CD14-positive monocyte (primary cell): ENCODE measurements at regions not wholly inside any gene's neighbourhood (a gene's known extent, or its start where the extent isn't known, plus 50 kb on each side); places are given as distances from the start of the nearest gene placed in this dataset.

Source experiments
- DNase-seq, 3 donors: peaks; one replicate each; pipeline ENCODE4 v3.0.0-alpha.2; 2011 to 2022
- H2AFZ ChIP-seq: 2 replicates; pipeline ENCODE4 v1.6.0; 2012; ENCODE audit warnings: mild to moderate bottlenecking, low read depth, low read length, inconsistent platforms; ENCODE audit not compliant: insufficient read depth, poor library complexity, severe bottlenecking
- H3K27ac ChIP-seq, 2 donors: 1 replicate in 1 of 2; 2 replicates in 1 of 2; pipeline ENCODE4 v1.5.1; 2012 to 2013; ENCODE audit warnings: low read length in 2 of 2, control low read depth in 1 of 2, inconsistent platforms in 1 of 2, low read depth in 1 of 2, mild to moderate bottlenecking in 1 of 2
- H3K27me3 ChIP-seq, 2 donors: one replicate each; pipeline versions ENCODE4 v1.6.0 to v1.6.1; 2011 to 2013; ENCODE audit warnings: low read length in 2 of 2; ENCODE audit not compliant: control insufficient read depth in 2 of 2, insufficient read depth in 2 of 2
- H3K36me3 ChIP-seq, 2 donors: replicated peaks in 1 of 2; 1 replicate in 1 of 2; 2 replicates in 1 of 2; pipeline versions ENCODE4 v1.5.1 to v1.6.1; 2012 to 2013; ENCODE audit warnings: low read length in 2 of 2, control low read depth in 1 of 2, inconsistent platforms in 1 of 2, mild to moderate bottlenecking in 1 of 2; ENCODE audit not compliant: insufficient read depth in 2 of 2, control insufficient read depth in 1 of 2
- H3K4me1 ChIP-seq, 2 donors: 1 replicate in 1 of 2; 2 replicates in 1 of 2; pipeline versions ENCODE4 v1.5.1 to v1.6.1; 2012 to 2013; ENCODE audit warnings: low read length in 2 of 2, control low read depth in 1 of 2, inconsistent platforms in 1 of 2, mild to moderate bottlenecking in 1 of 2, moderate library complexity in 1 of 2; ENCODE audit not compliant: insufficient read depth in 2 of 2, control insufficient read depth in 1 of 2
- H3K4me2 ChIP-seq: replicated peaks from 2 replicates; pipeline ENCODE3; 2012; ENCODE audit warnings: low read length, moderate library complexity, mild to moderate bottlenecking; ENCODE audit not compliant: poor library complexity, severe bottlenecking; ENCODE audit errors: extremely low read depth
- H3K4me3 ChIP-seq, 3 experiments: fragments of 200-600 bp in 1 of 3; sonication (generic) in 1 of 3; replicated peaks in 1 of 3; 1 replicate in 2 of 3; 2 replicates in 1 of 3; pipeline ENCODE4 v1.5.1; 2011 to 2013; ENCODE audit warnings: low read length in 3 of 3, mild to moderate bottlenecking in 3 of 3, control low read depth in 2 of 3, low read depth in 2 of 3, inconsistent platforms in 1 of 3, moderate library complexity in 1 of 3
- H3K79me2 ChIP-seq: 2 replicates; pipeline ENCODE4 v1.6.0; 2012; ENCODE audit warnings: mild to moderate bottlenecking, control low read depth, inconsistent platforms, low read length, moderate library complexity; ENCODE audit not compliant: insufficient read depth
- H3K9ac ChIP-seq: 2 replicates; pipeline ENCODE4 v1.6.0; 2017; ENCODE audit warnings: low read length, mild to moderate bottlenecking; ENCODE audit not compliant: insufficient read depth, poor library complexity, severe bottlenecking
- H3K9me3 ChIP-seq, 2 donors: replicated peaks in 1 of 2; 1 replicate in 1 of 2; 2 replicates in 1 of 2; pipeline versions ENCODE4 v1.5.1 to v1.6.1; 2012 to 2013; ENCODE audit warnings: low read length in 2 of 2, control low read depth in 1 of 2; ENCODE audit not compliant: control insufficient read depth in 1 of 2, insufficient read depth in 1 of 2
- H4K20me1 ChIP-seq: 2 replicates; pipeline ENCODE4 v1.6.0; 2012; ENCODE audit warnings: mild to moderate bottlenecking, low read length, control low read depth, moderate library complexity; ENCODE audit not compliant: insufficient read depth
- H3K27ac Mint-ChIP-seq, 7 donors: one replicate each; pipeline ENCODE4 v1.8.0; 2020; ENCODE audit warnings: mild to moderate bottlenecking in 7 of 7, mixed read lengths in 7 of 7, moderate library complexity in 6 of 7, inconsistent platforms in 2 of 7
- H3K27me3 Mint-ChIP-seq, 3 donors: one replicate each; pipeline ENCODE4 v1.8.0; 2021 to 2022; ENCODE audit warnings: low read depth in 3 of 3, mild to moderate bottlenecking in 3 of 3, mixed read lengths in 3 of 3, moderate library complexity in 3 of 3, inconsistent platforms in 1 of 3
- H3K36me3 Mint-ChIP-seq, 2 donors: one replicate each; pipeline ENCODE4 v1.8.0; 2020; ENCODE audit warnings: mixed read lengths in 2 of 2, inconsistent platforms in 1 of 2, mild to moderate bottlenecking in 1 of 2
- H3K4me1 Mint-ChIP-seq: one replicate; pipeline ENCODE4 v1.8.0; 2020; ENCODE audit warnings: mild to moderate bottlenecking, mixed read lengths
- H3K4me3 Mint-ChIP-seq, 2 donors: one replicate each; pipeline ENCODE4 v1.8.0; 2020; ENCODE audit warnings: mild to moderate bottlenecking in 2 of 2, mixed read lengths in 2 of 2, moderate library complexity in 1 of 2
- H3K9me3 Mint-ChIP-seq, 7 donors: one replicate each; pipeline ENCODE4 v1.8.0; 2020 to 2022; ENCODE audit warnings: mixed read lengths in 7 of 7, mild to moderate bottlenecking in 6 of 7, moderate library complexity in 6 of 7, inconsistent platforms in 2 of 7
- WGBS: methylation state at CpG from one replicate; pipeline ENCODE4 v1.1.5; 2013; ENCODE audit warnings: missing lambda C conversion rate; ENCODE audit not compliant: insufficient coverage; 5-methylcytosine and 5-hydroxymethylcytosine counted together
- intact Hi-C, 2 donors: fragments of 100-400 bp; cut with micrococcal nuclease; formaldehyde crosslinking; loops; one replicate each; pipeline versions ENCODE4 v1.15.0 to v1.15.1; 2023
- TF ChIP-seq, protein P1 (sequence below): fragments of 200-600 bp; IDR thresholded peaks from one replicate; pipeline ENCODE4 v1.8.0; 2022; ENCODE audit warnings: antibody characterized with exemption, mild to moderate bottlenecking

GRCh38 chr15:53840681-53841080 lies 81.2 kb upstream of the WDR72 start:
- no peaks in the 10 kb centered on the region for H3K9me3 ChIP-seq
- H3K27ac Mint-ChIP-seq: no peak overlapping the region

DNA sequence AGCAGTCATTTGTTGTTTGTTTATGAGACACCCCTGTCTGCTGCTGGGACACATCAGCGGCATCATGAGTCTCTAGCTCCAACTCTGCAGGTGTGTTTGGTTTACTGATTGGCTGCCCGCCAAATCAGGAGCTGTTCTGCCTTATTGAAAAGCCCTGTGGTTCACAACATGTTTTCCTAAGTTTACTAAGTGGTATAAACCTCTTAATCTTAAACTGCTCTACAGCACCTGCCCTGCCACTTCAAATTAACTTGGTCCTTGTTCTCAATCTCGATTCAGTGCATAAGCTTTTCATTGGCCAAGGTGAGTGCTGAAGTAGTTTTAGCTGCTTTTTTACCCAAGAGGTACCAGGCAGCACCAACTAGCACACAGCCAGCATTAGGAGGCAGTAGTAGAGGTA lies 77.8 kb upstream of the WDR72 start:
- no peak overlapping the region for H3K9ac ChIP-seq
- H3K9me3 ChIP-seq: no peaks in the 10 kb centered on the region
- no peaks in the 10 kb centered on the region for H3K79me2 ChIP-seq
- DNase-seq: no peak
- H3K4me1 Mint-ChIP-seq: no peaks in the 10 kb centered on the region
- no peaks in the 10 kb centered on the region for H3K4me1 ChIP-seq
- no peaks in the 10 kb centered on the region for H3K36me3 ChIP-seq
- no peak overlapping the region for H3K27ac Mint-ChIP-seq
- H4K20me1 ChIP-seq: no peaks in the 10 kb centered on the region
- H3K4me3 Mint-ChIP-seq: no peak overlapping the region
- intact Hi-C loops: no loop called here
- peaks cover 0 to 2% (median 0%) of the 10 kb centered on the region in 7 donors for H3K9me3 Mint-ChIP-seq
- H3K36me3 Mint-ChIP-seq: no peaks in the 10 kb centered on the region
- no peak overlapping the region for H3K27ac ChIP-seq
- TF ChIP-seq, protein P1, sequence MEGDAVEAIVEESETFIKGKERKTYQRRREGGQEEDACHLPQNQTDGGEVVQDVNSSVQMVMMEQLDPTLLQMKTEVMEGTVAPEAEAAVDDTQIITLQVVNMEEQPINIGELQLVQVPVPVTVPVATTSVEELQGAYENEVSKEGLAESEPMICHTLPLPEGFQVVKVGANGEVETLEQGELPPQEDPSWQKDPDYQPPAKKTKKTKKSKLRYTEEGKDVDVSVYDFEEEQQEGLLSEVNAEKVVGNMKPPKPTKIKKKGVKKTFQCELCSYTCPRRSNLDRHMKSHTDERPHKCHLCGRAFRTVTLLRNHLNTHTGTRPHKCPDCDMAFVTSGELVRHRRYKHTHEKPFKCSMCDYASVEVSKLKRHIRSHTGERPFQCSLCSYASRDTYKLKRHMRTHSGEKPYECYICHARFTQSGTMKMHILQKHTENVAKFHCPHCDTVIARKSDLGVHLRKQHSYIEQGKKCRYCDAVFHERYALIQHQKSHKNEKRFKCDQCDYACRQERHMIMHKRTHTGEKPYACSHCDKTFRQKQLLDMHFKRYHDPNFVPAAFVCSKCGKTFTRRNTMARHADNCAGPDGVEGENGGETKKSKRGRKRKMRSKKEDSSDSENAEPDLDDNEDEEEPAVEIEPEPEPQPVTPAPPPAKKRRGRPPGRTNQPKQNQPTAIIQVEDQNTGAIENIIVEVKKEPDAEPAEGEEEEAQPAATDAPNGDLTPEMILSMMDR: no peak
- 100% methylated on average over 1 of the region's 3 CpGs for WGBS
- H3K27me3 Mint-ChIP-seq: peaks cover 0 to 5% (median 0%) of the 10 kb centered on the region in 3 donors
- no peak overlapping the region for H2AFZ ChIP-seq
- no peak overlapping the region for H3K4me2 ChIP-seq
- no peaks in the 10 kb centered on the region for H3K27me3 ChIP-seq
- no peak overlapping the region for H3K4me3 ChIP-seq

More at GRCh38 chr15:53840681-53841080, 81.2 kb upstream of the WDR72 start:
- H3K79me2 ChIP-seq: no peaks in the 10 kb centered on the region
- no peaks in the 10 kb centered on the region for H3K27me3 Mint-ChIP-seq
- H3K9ac ChIP-seq: no peak overlapping the region
- no peaks in the 10 kb centered on the region for H3K36me3 Mint-ChIP-seq
- H3K27me3 ChIP-seq: no peaks in the 10 kb centered on the region
- peaks cover 0 to 2% (median 0%) of the 10 kb centered on the region in 7 donors for H3K9me3 Mint-ChIP-seq
- H3K4me1 Mint-ChIP-seq: no peaks in the 10 kb centered on the region
- no peak overlapping the region for H3K27ac ChIP-seq
- H2AFZ ChIP-seq: no peak overlapping the region
- no peak overlapping the region for H3K4me2 ChIP-seq
- intact Hi-C loops: no loop called here
- H3K36me3 ChIP-seq: no peaks in the 10 kb centered on the region
- no peaks in the 10 kb centered on the region for H4K20me1 ChIP-seq
- 100% methylated on average over 1 of the region's 2 CpGs for WGBS
- H3K4me3 Mint-ChIP-seq: no peak overlapping the region
- TF ChIP-seq, protein P1: no peak
- no peaks in the 10 kb centered on the region for H3K4me1 ChIP-seq
- DNase-seq: no peak
- H3K4me3 ChIP-seq: no peak overlapping the region
